Hepatocyte (in vitro differentiated cells): ENCODE measurements at regions not wholly inside any gene's neighbourhood (a gene's known extent, or its start where the extent isn't known, plus 50 kb on each side); places are given as distances from the start of the nearest gene placed in this dataset.

Experiments
- DNase-seq: peaks from one replicate; pipeline ENCODE4 v3.0.0-alpha.2; 2016; ENCODE audit warnings: low spot score
- H2AFZ ChIP-seq: fragments of 200-600 bp; sonication (generic); 2 replicates; pipeline ENCODE4 v1.6.0; 2016; ENCODE audit warnings: antibody characterized with exemption, mild to moderate bottlenecking
- H3K27ac ChIP-seq: fragments of 200-600 bp; sonication (generic); 2 replicates; pipeline ENCODE4 v1.5.1; 2016; ENCODE audit warnings: mild to moderate bottlenecking
- H3K27me3 ChIP-seq: fragments of 200-600 bp; sonication (generic); 2 replicates; pipeline ENCODE4 v1.6.1; 2016
- H3K36me3 ChIP-seq: fragments of 200-600 bp; sonication (generic); replicated peaks from 2 replicates; pipeline ENCODE4 v1.5.1; 2016; ENCODE audit warnings: low read depth; ENCODE audit not compliant: insufficient read depth
- H3K4me1 ChIP-seq: fragments of 200-600 bp; sonication (generic); 2 replicates; pipeline ENCODE4 v1.5.1; 2016; ENCODE audit warnings: mild to moderate bottlenecking, moderate library complexity; ENCODE audit not compliant: insufficient read depth
- H3K4me2 ChIP-seq: fragments of 200-600 bp; sonication (generic); 2 replicates; pipeline ENCODE4 v1.6.0; 2016
- H3K4me3 ChIP-seq: fragments of 200-600 bp; sonication (generic); 2 replicates; pipeline ENCODE4 v1.5.1; 2016; ENCODE audit warnings: mild to moderate bottlenecking
- H3K79me2 ChIP-seq: fragments of 200-600 bp; sonication (generic); 2 replicates; pipeline ENCODE4 v1.6.0; 2017; ENCODE audit warnings: mild to moderate bottlenecking
- H3K9me2 ChIP-seq: fragments of 200-600 bp; sonication (generic); replicated peaks from 2 replicates; pipeline ENCODE4 v1.6.0; 2017; ENCODE audit warnings: mild to moderate bottlenecking; ENCODE audit not compliant: insufficient read depth
- H3K9me3 ChIP-seq: fragments of 200-600 bp; sonication (generic); 2 replicates; pipeline ENCODE4 v1.5.1; 2016; ENCODE audit warnings: low read depth, mild to moderate bottlenecking
- H4K20me1 ChIP-seq: fragments of 200-600 bp; sonication (generic); 2 replicates; pipeline ENCODE4 v1.6.0; 2016; ENCODE audit warnings: mild to moderate bottlenecking; ENCODE audit not compliant: insufficient read depth, poor library complexity, severe bottlenecking
- EZH2 ChIP-seq: fragments of 200-600 bp; sonication (generic); IDR thresholded peaks from 2 replicates; pipeline ENCODE4 v1.6.1; 2016; ENCODE audit warnings: antibody characterized with exemption, mild to moderate bottlenecking, borderline replicate concordance
- EZH2phosphoT487 ChIP-seq: fragments of 200-600 bp; sonication (generic); IDR thresholded peaks from one replicate; pipeline ENCODE4 v1.6.1; 2018; ENCODE audit warnings: antibody characterized with exemption, mild to moderate bottlenecking, low read depth, moderate library complexity; ENCODE audit not compliant: unreplicated experiment, severe bottlenecking
- WGBS: methylation state at CpG from one replicate; pipeline ENCODE4 v1.1.6; 2016; ENCODE audit warnings: low lambda C conversion rate; ENCODE audit errors: missing lambda C conversion rate; 5-methylcytosine and 5-hydroxymethylcytosine counted together
- TF ChIP-seq, protein P1 (sequence below): fragments of 200-600 bp; sonication (generic); IDR thresholded peaks from 2 replicates; pipeline ENCODE4 v1.5.1; 2016; ENCODE audit warnings: antibody characterized with exemption, mild to moderate bottlenecking; ENCODE audit not compliant: poor library complexity

DNA sequence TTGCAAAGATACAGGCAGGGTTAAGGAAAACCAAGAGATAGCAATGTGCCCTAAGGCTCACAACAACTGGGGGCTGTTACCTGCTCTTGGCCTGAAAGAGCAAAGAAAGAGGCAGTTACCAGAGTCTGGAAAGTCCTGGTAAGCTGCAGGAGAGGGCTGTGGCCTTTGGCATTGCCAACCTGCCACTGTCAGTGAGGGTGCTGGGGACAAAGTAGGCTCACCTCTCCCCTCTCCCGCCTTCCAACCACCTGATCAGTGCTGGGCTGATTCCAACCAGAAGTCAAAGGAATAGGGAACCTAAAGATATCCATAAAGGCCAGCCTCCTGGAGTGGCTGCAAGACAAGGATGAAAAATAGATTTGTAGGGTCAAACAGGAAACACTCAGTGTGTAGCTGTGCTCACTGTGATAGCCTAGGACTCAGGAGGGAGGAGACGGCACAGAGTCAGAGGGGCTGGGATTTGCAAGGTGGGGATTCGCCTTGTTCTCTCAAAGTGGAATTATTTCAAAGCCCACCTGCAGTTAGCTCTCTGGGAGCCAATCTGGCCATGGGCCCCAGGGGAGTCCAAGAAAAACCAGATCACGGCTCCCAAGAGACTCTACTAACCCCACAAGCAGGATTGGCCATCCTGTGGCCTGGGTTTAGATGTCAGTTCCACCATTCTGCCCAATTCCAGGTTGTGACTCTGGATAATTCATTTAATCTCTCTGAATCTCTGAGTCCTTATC lies 204.0 kb upstream of the BCL6 start:
- no peaks in the 10 kb centered on the region for H3K9me2 ChIP-seq

GRCh38 chr3:187950671-187951070 lies 203.3 kb upstream of the LPP start:
- 79% methylated on average over 4 of the region's 4 CpGs for WGBS
- DNase-seq, result no peak
- Histone ChIP-seq H3K9me3 (no peaks in the 10 kb centered on the region), H3K9me2 (no peaks in the 10 kb centered on the region), H3K36me3 (no peaks in the 10 kb centered on the region), H2AFZ (no peak overlapping the region), H3K27me3 (no peaks in the 10 kb centered on the region), H3K4me2 (no peak overlapping the region), H3K4me1 (peaks cover 18% of the 10 kb centered on the region), H3K27ac (no peak overlapping the region), H3K79me2 (no peaks in the 10 kb centered on the region), H4K20me1 (no peaks in the 10 kb centered on the region), H3K4me3 (no peak overlapping the region)
- TF ChIP-seq, protein P1, sequence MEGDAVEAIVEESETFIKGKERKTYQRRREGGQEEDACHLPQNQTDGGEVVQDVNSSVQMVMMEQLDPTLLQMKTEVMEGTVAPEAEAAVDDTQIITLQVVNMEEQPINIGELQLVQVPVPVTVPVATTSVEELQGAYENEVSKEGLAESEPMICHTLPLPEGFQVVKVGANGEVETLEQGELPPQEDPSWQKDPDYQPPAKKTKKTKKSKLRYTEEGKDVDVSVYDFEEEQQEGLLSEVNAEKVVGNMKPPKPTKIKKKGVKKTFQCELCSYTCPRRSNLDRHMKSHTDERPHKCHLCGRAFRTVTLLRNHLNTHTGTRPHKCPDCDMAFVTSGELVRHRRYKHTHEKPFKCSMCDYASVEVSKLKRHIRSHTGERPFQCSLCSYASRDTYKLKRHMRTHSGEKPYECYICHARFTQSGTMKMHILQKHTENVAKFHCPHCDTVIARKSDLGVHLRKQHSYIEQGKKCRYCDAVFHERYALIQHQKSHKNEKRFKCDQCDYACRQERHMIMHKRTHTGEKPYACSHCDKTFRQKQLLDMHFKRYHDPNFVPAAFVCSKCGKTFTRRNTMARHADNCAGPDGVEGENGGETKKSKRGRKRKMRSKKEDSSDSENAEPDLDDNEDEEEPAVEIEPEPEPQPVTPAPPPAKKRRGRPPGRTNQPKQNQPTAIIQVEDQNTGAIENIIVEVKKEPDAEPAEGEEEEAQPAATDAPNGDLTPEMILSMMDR, result no peak
- TF ChIP-seq EZH2, result no peak
- no peak for TF ChIP-seq EZH2phosphoT487

More for the DNA sequence above, 204.0 kb upstream of the BCL6 start:
- Histone ChIP-seq H3K36me3 (no peaks in the 10 kb centered on the region), H3K79me2 (no peaks in the 10 kb centered on the region), H3K4me3 (no peak overlapping the region), H4K20me1 (no peaks in the 10 kb centered on the region), H3K27me3 (no peaks in the 10 kb centered on the region), H3K4me2 (no peak overlapping the region), H3K4me1 (peaks cover 6% of the 10 kb centered on the region), H3K9me3 (no peaks in the 10 kb centered on the region), H2AFZ (no peak overlapping the region), H3K27ac (no peak overlapping the region)
- no peak for DNase-seq
- WGBS, result 95% methylated on average over 4 of the region's 4 CpGs
- TF ChIP-seq EZH2 (no peak), EZH2phosphoT487 (no peak)
- TF ChIP-seq, protein P1, result no peak

- TF ChIP-seq, protein P1, result no peak
- TF ChIP-seq EZH2phosphoT487 (no peak), EZH2 (no peak)
- Histone ChIP-seq H3K27me3 (no peaks in the 10 kb centered on the region), H3K9me2 (no peaks in the 10 kb centered on the region), H3K4me3 (no peak overlapping the region), H3K4me1 (peaks cover 15% of the 10 kb centered on the region), H3K4me2 (no peak overlapping the region), H3K79me2 (no peaks in the 10 kb centered on the region), H2AFZ (no peak overlapping the region), H3K27ac (no peak overlapping the region), H4K20me1 (no peaks in the 10 kb centered on the region), H3K9me3 (no peaks in the 10 kb centered on the region), H3K36me3 (no peaks in the 10 kb centered on the region)
- DNase-seq, result no peak
- WGBS, result 40% methylated on average over 1 of the region's 1 CpG
Observed at GRCh38 chr3:187951452-187952190, 202.3 kb upstream of the LPP start.
